ENCODE measurements at regions not wholly inside any gene's neighbourhood (a gene's known extent, or its start where the extent isn't known, plus 50 kb on each side); places are given as distances from the start of the nearest gene placed in this dataset.

DNA sequence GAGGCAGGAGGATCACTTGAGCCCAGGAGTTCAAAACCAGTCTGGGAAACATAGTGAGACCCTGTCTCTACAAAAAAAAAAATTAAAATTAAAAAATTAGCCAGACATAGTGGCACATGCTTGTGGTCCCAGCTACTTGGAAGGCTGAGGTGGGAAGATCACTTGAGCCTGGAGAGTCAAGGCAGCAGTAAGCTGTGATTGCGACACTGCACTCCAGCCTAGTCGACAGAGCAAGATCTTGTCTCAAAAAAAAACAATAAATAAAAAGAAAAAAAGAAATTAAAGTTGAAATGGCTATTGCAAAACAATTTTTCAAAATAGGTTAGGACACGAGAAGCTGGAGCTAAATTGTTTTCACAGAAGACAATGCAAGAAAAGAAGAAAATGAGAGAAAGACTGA lies 379.0 kb upstream of the RNF32 start:
- H3K4me1 ChIP-seq (ENCODE audit: control insufficient read depth, insufficient read depth, low read length) = no peaks in the 10 kb centered on the region

DNA sequence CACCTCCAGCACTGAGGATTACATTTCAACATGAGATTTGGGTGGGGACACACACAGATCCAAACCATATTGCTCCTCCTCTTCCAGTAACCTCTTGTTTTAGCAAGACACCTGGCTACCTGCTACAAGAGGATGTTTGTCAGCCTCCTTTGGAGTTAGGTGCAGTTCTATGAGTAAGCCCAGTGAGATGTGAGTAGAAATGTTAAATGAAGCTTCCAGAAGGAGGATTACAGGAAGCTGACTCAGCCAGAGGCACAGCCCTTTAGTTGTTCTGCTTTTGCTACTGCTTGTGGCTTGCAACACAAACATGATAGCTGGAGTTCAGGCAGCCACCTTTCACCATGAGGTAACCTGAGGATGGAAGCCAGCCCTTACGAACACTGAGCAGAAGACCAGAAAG lies 382.7 kb upstream of the RNF32 start:
- no peak overlapping the region for H3K4me3 ChIP-seq (ENCODE audit: low read length)
- H3K9ac ChIP-seq (ENCODE audit: low read length) = no peak overlapping the region
- H3K36me3 ChIP-seq (ENCODE audit: control insufficient read depth, insufficient read depth, low read length) = no peaks in the 10 kb centered on the region
- no peaks in the 10 kb centered on the region for H3K27me3 ChIP-seq (ENCODE audit: control insufficient read depth, insufficient read depth, low read length)
- no peaks in the 10 kb centered on the region for H3K4me1 ChIP-seq (ENCODE audit: control insufficient read depth, insufficient read depth, low read length)
- no peak overlapping the region for H3K27ac ChIP-seq (ENCODE audit: low read depth, low read length)

More for the DNA sequence above, 379.0 kb upstream of the RNF32 start:
- Histone ChIP-seq H3K9ac (ENCODE audit: low read length) (no peak overlapping the region), H3K36me3 (ENCODE audit: control insufficient read depth, insufficient read depth, low read length) (no peaks in the 10 kb centered on the region), H3K27me3 (ENCODE audit: control insufficient read depth, insufficient read depth, low read length) (no peaks in the 10 kb centered on the region), H3K27ac (ENCODE audit: low read depth, low read length) (no peak overlapping the region), H3K4me3 (ENCODE audit: low read length) (no peak overlapping the region)

DNA sequence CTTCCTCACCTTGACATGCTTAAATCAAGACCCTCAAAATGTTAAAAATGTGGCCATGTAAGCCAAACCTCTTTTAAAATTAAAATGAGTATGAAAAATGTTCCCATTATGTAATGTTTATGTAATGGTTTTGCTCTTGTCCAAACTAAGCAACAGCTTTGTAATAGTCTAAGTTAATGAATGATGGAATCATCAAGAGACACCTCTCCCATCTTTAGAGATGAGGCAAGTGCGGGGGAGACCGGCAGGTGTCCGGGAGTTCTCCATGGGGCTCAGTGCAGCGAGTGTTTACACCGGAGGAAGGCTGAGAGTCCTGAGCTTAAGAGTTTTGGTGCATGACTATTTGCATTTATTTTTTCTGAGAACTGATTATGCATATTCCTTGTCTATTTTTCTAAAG lies 384.9 kb upstream of the RNF32 start:
- Histone ChIP-seq H3K4me3 (ENCODE audit: low read length) (no peak overlapping the region), H3K9ac (ENCODE audit: low read length) (no peak overlapping the region), H3K27ac (ENCODE audit: low read depth, low read length) (no peak overlapping the region), H3K27me3 (ENCODE audit: control insufficient read depth, insufficient read depth, low read length) (no peaks in the 10 kb centered on the region), H3K4me1 (ENCODE audit: control insufficient read depth, insufficient read depth, low read length) (no peaks in the 10 kb centered on the region), H3K36me3 (ENCODE audit: control insufficient read depth, insufficient read depth, low read length) (no peaks in the 10 kb centered on the region)

DNA sequence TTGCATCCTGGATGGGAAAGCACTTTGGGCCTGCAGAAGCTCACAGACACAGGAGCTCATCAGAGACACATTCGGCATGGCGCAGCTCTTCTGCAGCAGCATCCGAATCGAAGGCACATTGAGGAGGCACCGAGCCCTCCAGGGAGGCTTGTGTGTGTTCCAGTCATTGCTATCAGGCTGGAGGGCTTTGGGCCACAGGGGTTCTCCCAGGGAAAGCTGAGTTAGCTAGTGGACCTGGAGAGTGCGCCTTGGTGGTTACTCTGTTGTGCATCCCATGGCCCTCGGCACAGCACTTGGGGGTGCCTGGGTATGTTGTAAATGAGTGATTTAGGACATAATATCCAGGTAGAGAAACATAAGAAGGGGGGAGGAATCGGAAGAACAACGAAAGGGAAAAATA lies 388.7 kb upstream of the RNF32 start:
- Histone ChIP-seq H3K4me1 (ENCODE audit: control insufficient read depth, insufficient read depth, low read length) (no peaks in the 10 kb centered on the region), H3K36me3 (ENCODE audit: control insufficient read depth, insufficient read depth, low read length) (no peaks in the 10 kb centered on the region), H3K27ac (ENCODE audit: low read depth, low read length) (no peak overlapping the region), H3K27me3 (ENCODE audit: control insufficient read depth, insufficient read depth, low read length) (no peaks in the 10 kb centered on the region), H3K4me3 (ENCODE audit: low read length) (no peak overlapping the region), H3K9ac (ENCODE audit: low read length) (no peak overlapping the region)

DNA sequence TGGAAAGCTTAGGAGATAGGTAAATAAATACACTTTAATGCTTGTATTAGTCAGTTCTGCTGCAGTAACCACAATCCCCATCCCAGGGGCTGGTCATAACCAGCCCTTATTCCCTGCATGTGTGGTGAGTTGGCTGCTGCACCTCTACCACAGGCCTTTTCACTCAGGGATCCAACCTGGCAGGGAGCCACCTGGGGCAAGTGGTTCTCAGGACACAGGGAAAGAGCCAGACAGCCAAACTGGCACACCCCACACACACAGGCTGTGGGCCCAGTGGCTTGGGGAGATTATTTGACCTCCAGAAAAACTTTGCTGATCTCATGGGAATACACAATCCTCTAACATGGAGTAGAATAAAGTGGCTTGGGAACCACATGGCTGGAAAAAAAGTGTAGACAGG lies 400.0 kb upstream of the RNF32 start:
- no peak overlapping the region for H3K9ac ChIP-seq (ENCODE audit: low read length)
- no peak overlapping the region for H3K4me3 ChIP-seq (ENCODE audit: low read length)
- no peaks in the 10 kb centered on the region for H3K4me1 ChIP-seq (ENCODE audit: control insufficient read depth, insufficient read depth, low read length)
- no peaks in the 10 kb centered on the region for H3K36me3 ChIP-seq (ENCODE audit: control insufficient read depth, insufficient read depth, low read length)
- no peak overlapping the region for H3K27ac ChIP-seq (ENCODE audit: low read depth, low read length)
- no peaks in the 10 kb centered on the region for H3K27me3 ChIP-seq (ENCODE audit: control insufficient read depth, insufficient read depth, low read length)

DNA sequence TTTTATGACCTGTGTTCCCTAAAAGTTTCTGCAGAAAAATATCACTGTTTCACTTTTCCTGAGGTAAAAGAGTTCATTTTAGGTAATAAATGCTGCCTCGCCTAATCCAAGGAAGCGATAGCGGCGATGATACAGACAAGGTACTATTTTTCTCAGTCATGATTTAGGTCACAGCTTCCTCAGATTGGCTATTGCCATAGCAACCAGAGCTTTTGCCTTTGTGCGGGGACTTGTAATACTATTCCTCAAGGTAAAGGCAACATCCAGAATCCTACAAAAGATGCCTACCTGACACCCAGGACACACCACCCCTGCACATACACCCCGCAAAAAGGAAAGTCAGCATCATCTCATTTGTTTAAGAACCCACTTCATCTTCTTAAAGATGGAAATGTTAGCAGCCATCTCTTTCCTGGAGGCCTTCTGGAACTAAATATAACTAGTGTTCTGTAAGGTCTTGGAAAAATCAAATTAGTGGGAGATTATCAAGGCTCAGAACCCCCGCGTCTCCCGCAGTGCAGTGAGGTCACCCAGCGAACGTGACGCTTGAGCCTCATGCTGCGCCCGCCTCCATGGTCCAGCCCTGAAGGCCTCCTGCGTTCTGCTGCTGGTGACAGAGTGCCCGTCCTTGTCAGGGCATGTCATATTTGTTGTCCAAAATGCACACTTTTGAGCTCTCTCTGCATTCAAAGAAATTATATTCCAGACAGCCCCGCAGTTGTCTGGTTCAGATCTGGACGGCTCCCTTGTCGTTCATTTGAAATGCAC lies 402.0 kb upstream of the RNF32 start:
- no peak overlapping the region for H3K4me3 ChIP-seq (ENCODE audit: low read length)
- H3K36me3 ChIP-seq (ENCODE audit: control insufficient read depth, insufficient read depth, low read length) = no peaks in the 10 kb centered on the region
- no peak overlapping the region for H3K9ac ChIP-seq (ENCODE audit: low read length)
- H3K27ac ChIP-seq (ENCODE audit: low read depth, low read length) = no peak overlapping the region
- H3K27me3 ChIP-seq (ENCODE audit: control insufficient read depth, insufficient read depth, low read length) = no peaks in the 10 kb centered on the region
- H3K4me1 ChIP-seq (ENCODE audit: control insufficient read depth, insufficient read depth, low read length) = no peaks in the 10 kb centered on the region

DNA sequence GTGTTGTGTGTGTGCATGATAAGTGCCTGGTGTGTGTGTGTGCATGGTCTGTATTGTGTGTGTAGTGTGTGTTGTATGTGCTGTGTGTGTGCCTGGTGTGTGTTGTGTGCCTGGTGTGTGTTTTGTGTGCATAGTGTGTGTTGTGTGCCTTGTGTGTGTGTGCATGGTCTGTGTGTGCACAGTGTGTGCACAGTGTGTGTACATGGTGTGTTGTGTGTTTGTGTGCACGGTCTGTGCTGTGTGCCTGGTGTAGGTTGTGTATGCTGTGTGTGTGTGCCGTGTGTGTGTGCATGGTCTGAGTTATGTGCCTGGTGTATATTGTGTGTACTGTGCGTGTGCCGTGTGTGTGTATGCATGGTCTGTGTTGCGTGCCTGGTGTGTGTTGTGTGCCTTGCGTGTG lies 403.0 kb upstream of the RNF32 start:
- no peaks in the 10 kb centered on the region for H3K4me1 ChIP-seq (ENCODE audit: control insufficient read depth, insufficient read depth, low read length)
- no peaks in the 10 kb centered on the region for H3K27me3 ChIP-seq (ENCODE audit: control insufficient read depth, insufficient read depth, low read length)
- H3K27ac ChIP-seq (ENCODE audit: low read depth, low read length) = no peak overlapping the region
- H3K4me3 ChIP-seq (ENCODE audit: low read length) = no peak overlapping the region
- no peaks in the 10 kb centered on the region for H3K36me3 ChIP-seq (ENCODE audit: control insufficient read depth, insufficient read depth, low read length)
- H3K9ac ChIP-seq (ENCODE audit: low read length) = no peak overlapping the region

DNA sequence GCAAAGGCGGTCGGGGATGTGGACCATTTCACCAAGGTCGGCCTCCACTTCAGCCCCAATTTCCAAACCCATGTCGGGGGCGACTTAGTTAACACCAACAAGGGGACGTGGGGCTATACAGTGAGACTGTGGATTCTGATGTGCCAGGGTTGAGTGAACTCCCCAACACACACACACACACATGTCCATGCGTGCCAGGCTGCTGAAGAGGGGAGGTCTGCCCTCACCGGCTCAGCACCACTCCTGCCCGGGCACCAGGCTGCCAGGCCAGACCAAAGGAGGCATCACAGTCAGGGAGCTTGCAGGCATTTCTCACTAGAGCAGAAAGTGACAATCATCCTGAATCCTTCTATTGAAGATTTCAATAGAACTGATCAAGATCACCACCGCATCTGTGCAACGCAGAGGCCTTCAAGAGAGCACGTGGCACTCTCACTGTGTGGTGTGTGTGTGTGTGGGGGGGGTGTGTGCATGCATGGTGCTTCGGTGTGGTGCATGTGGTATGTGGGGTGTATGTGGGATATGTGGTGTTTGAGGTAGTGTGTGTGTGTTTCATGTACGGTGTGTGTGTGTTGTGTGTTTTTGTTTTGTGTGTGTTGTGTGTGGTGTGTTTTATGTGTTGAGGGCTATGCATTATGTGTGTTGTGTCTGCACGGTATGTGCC lies 403.5 kb upstream of the RNF32 start:
- no peak overlapping the region for H3K9ac ChIP-seq (ENCODE audit: low read length)
- H3K4me3 ChIP-seq (ENCODE audit: low read length) = no peak overlapping the region
- no peaks in the 10 kb centered on the region for H3K27me3 ChIP-seq (ENCODE audit: control insufficient read depth, insufficient read depth, low read length)
- no peak overlapping the region for H3K27ac ChIP-seq (ENCODE audit: low read depth, low read length)
- H3K4me1 ChIP-seq (ENCODE audit: control insufficient read depth, insufficient read depth, low read length) = no peaks in the 10 kb centered on the region
- H3K36me3 ChIP-seq (ENCODE audit: control insufficient read depth, insufficient read depth, low read length) = no peaks in the 10 kb centered on the region

DNA sequence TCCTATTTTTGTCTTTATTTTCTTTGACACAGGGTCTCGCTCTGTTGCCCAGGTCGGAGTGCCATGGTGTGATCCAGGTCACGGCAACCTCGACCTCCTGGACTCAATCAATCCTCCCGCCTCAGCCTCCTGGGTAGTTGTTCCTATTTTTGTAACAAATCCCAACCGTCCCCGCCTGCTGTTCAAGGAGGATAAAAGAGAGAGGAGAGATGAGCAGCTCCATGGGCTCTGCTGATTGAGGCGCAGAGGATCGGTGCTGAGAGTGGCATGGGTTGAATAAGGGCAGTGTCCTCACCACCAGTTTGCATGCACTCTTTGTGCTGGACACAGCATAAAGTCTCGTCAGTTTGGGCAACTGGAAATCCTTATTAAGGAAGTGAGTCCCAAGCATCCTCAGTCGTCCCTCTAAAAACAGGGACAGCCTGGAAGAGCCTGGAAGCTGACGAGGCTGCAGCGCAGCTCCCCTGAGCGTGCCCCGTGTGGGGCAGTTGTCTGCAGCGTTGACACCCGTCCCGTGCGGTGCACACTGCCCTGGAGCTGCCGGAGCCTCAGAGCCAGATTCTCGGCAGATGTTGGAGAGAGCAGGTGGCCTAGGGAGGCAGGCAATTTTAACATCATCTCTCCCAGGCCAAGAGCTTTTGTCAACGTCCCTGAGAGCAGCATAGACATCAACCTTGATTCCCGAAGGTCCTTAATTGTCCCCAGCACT lies 404.2 kb upstream of the RNF32 start:
- Histone ChIP-seq H3K9ac (ENCODE audit: low read length) (no peak overlapping the region), H3K27ac (ENCODE audit: low read depth, low read length) (no peak overlapping the region), H3K4me3 (ENCODE audit: low read length) (no peak overlapping the region), H3K36me3 (ENCODE audit: control insufficient read depth, insufficient read depth, low read length) (no peaks in the 10 kb centered on the region), H3K27me3 (ENCODE audit: control insufficient read depth, insufficient read depth, low read length) (no peaks in the 10 kb centered on the region), H3K4me1 (ENCODE audit: control insufficient read depth, insufficient read depth, low read length) (no peaks in the 10 kb centered on the region)

DNA sequence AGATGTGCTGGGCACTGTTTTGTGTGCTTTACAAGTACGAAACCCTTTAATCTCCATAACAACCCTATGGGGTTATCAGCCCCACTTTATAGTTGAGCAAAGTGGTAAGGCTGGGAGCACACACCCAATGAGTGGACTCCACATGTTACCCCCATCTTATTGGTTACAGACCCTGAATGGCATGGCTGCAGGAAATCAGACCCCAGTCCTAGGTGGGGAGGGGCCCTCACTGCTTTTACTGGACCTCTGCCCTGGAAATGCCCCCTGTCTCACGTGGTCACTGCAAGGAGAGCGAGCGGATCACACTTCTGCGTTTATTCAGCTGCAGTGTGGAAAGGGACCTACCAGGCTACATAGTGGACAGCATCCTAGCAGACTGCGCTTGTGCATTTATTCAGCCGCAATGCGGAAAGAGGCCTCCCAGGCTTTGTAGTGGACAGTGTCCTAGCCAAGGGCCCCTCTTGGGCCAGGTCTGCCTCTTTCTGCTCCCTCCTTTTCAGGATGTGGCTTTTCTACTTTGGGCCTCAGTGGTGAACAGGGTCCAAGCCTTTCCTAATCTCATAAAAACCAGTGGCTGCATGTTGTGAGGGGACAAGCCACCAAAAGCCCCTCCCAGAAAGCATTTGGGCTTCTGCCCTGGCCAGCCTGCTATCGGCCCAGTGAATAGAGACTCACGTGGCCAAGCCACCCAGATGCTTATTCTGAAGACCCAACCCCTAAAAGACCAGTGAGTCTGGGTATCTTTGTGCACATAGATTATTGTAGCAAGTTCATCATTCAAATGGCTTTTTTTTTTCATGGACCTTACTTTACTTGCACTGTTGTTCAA lies 405.7 kb upstream of the RNF32 start:
- Histone ChIP-seq H3K4me3 (ENCODE audit: low read length) (no peak overlapping the region), H3K27ac (ENCODE audit: low read depth, low read length) (no peak overlapping the region), H3K36me3 (ENCODE audit: control insufficient read depth, insufficient read depth, low read length) (no peaks in the 10 kb centered on the region), H3K4me1 (ENCODE audit: control insufficient read depth, insufficient read depth, low read length) (no peaks in the 10 kb centered on the region), H3K27me3 (ENCODE audit: control insufficient read depth, insufficient read depth, low read length) (no peaks in the 10 kb centered on the region), H3K9ac (ENCODE audit: low read length) (no peak overlapping the region)

DNA sequence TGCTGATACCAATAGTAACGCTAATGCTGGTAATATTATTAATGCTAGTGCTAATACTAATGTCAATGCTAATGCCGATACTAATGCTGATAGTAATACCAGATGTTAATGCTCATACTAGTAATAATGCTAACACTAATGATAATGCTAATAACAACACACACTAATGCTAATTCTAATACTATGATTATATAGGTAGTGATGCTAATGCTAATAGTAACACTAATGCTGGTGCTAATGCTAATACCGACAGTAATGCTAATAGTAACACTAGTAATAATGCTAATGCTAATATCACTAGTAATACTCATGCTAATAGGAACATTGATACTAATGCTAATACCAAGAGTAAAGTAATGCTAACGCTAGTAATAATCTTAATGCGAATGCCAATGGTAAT lies 406.4 kb upstream of the RNF32 start:
- Histone ChIP-seq H3K36me3 (ENCODE audit: control insufficient read depth, insufficient read depth, low read length) (no peaks in the 10 kb centered on the region), H3K9ac (ENCODE audit: low read length) (no peak overlapping the region), H3K27me3 (ENCODE audit: control insufficient read depth, insufficient read depth, low read length) (no peaks in the 10 kb centered on the region), H3K4me1 (ENCODE audit: control insufficient read depth, insufficient read depth, low read length) (no peaks in the 10 kb centered on the region), H3K27ac (ENCODE audit: low read depth, low read length) (no peak overlapping the region), H3K4me3 (ENCODE audit: low read length) (no peak overlapping the region)

Measured in rectal smooth muscle tissue (tissue), 1 donor.